IMR-90 (cell line): ENCODE measurements at regions not wholly inside any gene's neighbourhood (a gene's known extent, or its start where the extent isn't known, plus 50 kb on each side); places are given as distances from the start of the nearest gene placed in this dataset.

Source experiments
- ATAC-seq: fragments of 200-7000 bp; cut with Tn5 transposase; 2 replicates; pipeline ENCODE4 v1.9.1; 2020; ENCODE audit warnings: low read depth, mild to moderate bottlenecking, moderate library complexity
- BruUV-seq: library from RNA; stranded (reverse); fragments of 400-500 nt; replicated peaks from 2 replicates; lab custom pipeline; 2021; lab: Mats Ljungman, UMichigan
- CTCF ChIA-PET: fragments of 300-600 bp; formaldehyde crosslinking; extraction: SDS; loops from one replicate; lab custom pipeline; 2021; ENCODE audit warnings: antibody characterized with exemption; lab: Yijun Ruan, JAX
- POLR2A ChIA-PET: fragments of 300-600 bp; sonication (Branson Sonifier 250); formaldehyde crosslinking; loops from one replicate; lab custom pipeline; 2022; ENCODE audit warnings: antibody characterized with exemption; ENCODE audit not compliant: unreplicated experiment; lab: Charles Lee
- DNase-seq: peaks from one replicate; pipeline ENCODE4 v3.0.0; 2013
- H2AFZ ChIP-seq: replicated peaks from 2 replicates; pipeline ENCODE3; 2013; ENCODE audit warnings: low read length, mild to moderate bottlenecking; ENCODE audit not compliant: poor library complexity
- H2AK5ac ChIP-seq: 2 replicates; pipeline ENCODE4 v1.6.1; 2013; ENCODE audit warnings: low read depth, low read length, inconsistent platforms
- H2AK9ac ChIP-seq: replicated peaks from 2 replicates; pipeline ENCODE3; 2013; ENCODE audit warnings: mild to moderate bottlenecking, low read depth, low read length, moderate library complexity; ENCODE audit not compliant: poor library complexity
- H2BK120ac ChIP-seq: 2 replicates; pipeline ENCODE4 v1.6.1; 2013; ENCODE audit warnings: low read depth, low read length, inconsistent platforms
- H2BK15ac ChIP-seq: 3 replicates; pipeline ENCODE4 v1.6.1; 2013; ENCODE audit warnings: low read depth, low read length, inconsistent platforms
- H2BK20ac ChIP-seq: 2 replicates; pipeline ENCODE4 v1.6.1; 2013; ENCODE audit warnings: low read depth, mild to moderate bottlenecking, inconsistent platforms, low read length, moderate library complexity
- H2BK5ac ChIP-seq: 2 replicates; pipeline ENCODE4 v1.6.1; 2013; ENCODE audit warnings: mild to moderate bottlenecking, low read depth, low read length, inconsistent platforms; ENCODE audit not compliant: poor library complexity, severe bottlenecking
- H3K14ac ChIP-seq: replicated peaks from 2 replicates; pipeline ENCODE4 v1.6.1; 2013; ENCODE audit warnings: low read depth, low read length, inconsistent platforms
- H3K18ac ChIP-seq: 2 replicates; pipeline ENCODE4 v1.6.1; 2013; ENCODE audit warnings: low read depth, low read length, control low read depth
- H3K23ac ChIP-seq: 2 replicates; pipeline ENCODE4 v1.6.1; 2013; ENCODE audit warnings: low read depth, low read length, inconsistent platforms
- H3K27ac ChIP-seq: 2 replicates; pipeline ENCODE4 v1.5.1; 2013; ENCODE audit warnings: mild to moderate bottlenecking, control low read depth, low read length; ENCODE audit not compliant: insufficient read depth
- H3K27me3 ChIP-seq: 2 replicates; pipeline ENCODE4 v1.6.1; 2013; ENCODE audit warnings: low read length; ENCODE audit not compliant: control insufficient read depth, insufficient read depth
- H3K36me3 ChIP-seq: 2 replicates; pipeline ENCODE4 v1.6.1; 2013; ENCODE audit warnings: low read length, mixed read lengths; ENCODE audit not compliant: control insufficient read depth, insufficient read depth
- H3K4ac ChIP-seq: 2 replicates; pipeline ENCODE4 v1.6.1; 2013; ENCODE audit warnings: low read depth, low read length, inconsistent platforms
- H3K4me1 ChIP-seq: 2 replicates; pipeline ENCODE4 v1.6.1; 2013; ENCODE audit warnings: low read length, mixed read lengths; ENCODE audit not compliant: control insufficient read depth, insufficient read depth
- H3K4me2 ChIP-seq: 2 replicates; pipeline ENCODE4 v1.6.1; 2013; ENCODE audit warnings: low read depth, mild to moderate bottlenecking, control low read depth, low read length, moderate library complexity
- H3K4me3 ChIP-seq: 2 replicates; pipeline ENCODE4 v1.5.1; 2013; ENCODE audit warnings: low read depth, mild to moderate bottlenecking, control low read depth, low read length, moderate library complexity; ENCODE audit not compliant: insufficient read depth
- H3K56ac ChIP-seq: 2 replicates; pipeline ENCODE4 v1.6.1; 2013; ENCODE audit warnings: low read length, inconsistent platforms; ENCODE audit not compliant: insufficient read depth; ENCODE audit errors: extremely low read depth
- H3K79me1 ChIP-seq, 2 experiments: 2 replicates each; pipeline ENCODE4 v1.6.1; 2013; ENCODE audit warnings: low read length in 2 of 2, inconsistent platforms in 1 of 2, low read depth in 1 of 2
- H3K9ac ChIP-seq: 2 replicates; pipeline ENCODE4 v1.6.1; 2013; ENCODE audit warnings: low read depth, low read length, control low read depth
- H3K9me1 ChIP-seq: 2 replicates; pipeline ENCODE4 v1.6.1; 2013; ENCODE audit warnings: low read length, inconsistent platforms; ENCODE audit not compliant: insufficient read depth
- H3K9me3 ChIP-seq: 2 replicates; pipeline ENCODE4 v1.6.1; 2013; ENCODE audit warnings: low read length; ENCODE audit not compliant: control insufficient read depth, insufficient read depth
- H4K20me1 ChIP-seq: 2 replicates; pipeline ENCODE4 v1.6.1; 2013; ENCODE audit warnings: low read length, inconsistent platforms; ENCODE audit not compliant: insufficient read depth
- H4K5ac ChIP-seq: 2 replicates; pipeline ENCODE4 v1.6.1; 2013; ENCODE audit warnings: mild to moderate bottlenecking, low read depth, low read length, control low read depth
- H4K8ac ChIP-seq, 2 experiments: 2 replicates each; pipeline ENCODE4 v1.6.1; 2013; ENCODE audit warnings: low read depth in 2 of 2, low read length in 2 of 2, control low read depth in 1 of 2, inconsistent platforms in 1 of 2
- H4K91ac ChIP-seq: 2 replicates; pipeline ENCODE4 v1.6.1; 2013; ENCODE audit warnings: low read depth, low read length, inconsistent platforms; ENCODE audit not compliant: insufficient read depth
- MAZ ChIP-seq: IDR thresholded peaks from 2 replicates; pipeline ENCODE4 v1.6.1; 2012; ENCODE audit warnings: low read depth, mild to moderate bottlenecking, low read length, improper control_type of control experiment, moderate library complexity, borderline replicate concordance
- MXI1 ChIP-seq: IDR thresholded peaks from 2 replicates; pipeline ENCODE4 v1.6.1; 2012; ENCODE audit warnings: low read depth, mild to moderate bottlenecking, low read length, moderate library complexity, borderline replicate concordance
- RAD21 ChIP-seq: IDR thresholded peaks from 2 replicates; pipeline ENCODE4 v1.6.1; 2012; ENCODE audit warnings: low read length, improper control_type of control experiment
- RCOR1 ChIP-seq: IDR thresholded peaks from 2 replicates; pipeline ENCODE4 v1.6.1; 2012; ENCODE audit warnings: mild to moderate bottlenecking, low read length, improper control_type of control experiment; ENCODE audit not compliant: insufficient replicate concordance
- USF2 ChIP-seq: fragments of 150-350 bp; IDR thresholded peaks from 2 replicates; pipeline ENCODE4 v1.6.1; 2017; ENCODE audit warnings: mild to moderate bottlenecking, antibody characterized with exemption, low read length, low read depth
- dilution Hi-C: fragments of 300-500 bp; cut with HindIII; formaldehyde crosslinking; loops from one replicate; pipeline ENCODE4 v1.14.3; 2018; ENCODE audit warnings: low sequenced_read_pairs; ENCODE audit not compliant: unreplicated experiment
- in situ Hi-C: fragments of 300-500 bp; cut with MboI; formaldehyde crosslinking; loops from 3 replicates; pipeline ENCODE4 v1.14.3; 2019; ENCODE audit warnings: low sequenced_read_pairs, inconsistent platforms, mixed read lengths
- intact Hi-C: fragments of 100-400 bp; cut with micrococcal nuclease; formaldehyde crosslinking; loops from 2 replicates; pipeline ENCODE4 v1.10.0; 2022
- TF ChIP-seq, protein P1 (sequence below): fragments of 150-350 bp; IDR thresholded peaks from 2 replicates; pipeline ENCODE4 v1.6.1; 2016; ENCODE audit warnings: low read depth, mild to moderate bottlenecking, low read length, moderate library complexity, borderline replicate concordance

GRCh38 chr13:58160980-58161379 is 529.4 kb downstream of the PCDH17 start:
- intact Hi-C loops, result no loop called here
- no peak overlapping the region for H2BK5ac ChIP-seq
- no peak overlapping the region for H3K18ac ChIP-seq
- no peak overlapping the region for H3K27ac ChIP-seq
- no peak overlapping the region for H2AK9ac ChIP-seq
- no peak overlapping the region for H2AK5ac ChIP-seq
- no peak overlapping the region for H3K4me3 ChIP-seq
- H4K8ac ChIP-seq, result no peak overlapping the region
- H2BK20ac ChIP-seq, result no peak overlapping the region
- H3K23ac ChIP-seq, result no peak overlapping the region
- DNase-seq, result no peak
- no peak overlapping the region for H4K5ac ChIP-seq
- H3K9me3 ChIP-seq, result no peaks in the 10 kb centered on the region
- dilution Hi-C loops, result no loop called here
- H3K14ac ChIP-seq, result no peak overlapping the region
- no peaks in the 10 kb centered on the region for H3K27me3 ChIP-seq
- in situ Hi-C loops, result no loop called here
- ChIA-PET POLR2A (no interaction called here), CTCF (interaction anchor here (0.6 kb wide), 1 partner anchor 30 kb away, joined by 3 read pairs; no protein-coding TSS in a partner anchor)
- H3K4ac ChIP-seq, result no peak overlapping the region
- H4K20me1 ChIP-seq, result no peaks in the 10 kb centered on the region
- ATAC-seq, result no peak
- H3K36me3 ChIP-seq, result no peaks in the 10 kb centered on the region
- H3K56ac ChIP-seq, result no peak overlapping the region
- TF ChIP-seq MXI1, result no peak
- TF ChIP-seq MAZ, result no peak
- TF ChIP-seq, protein P1, sequence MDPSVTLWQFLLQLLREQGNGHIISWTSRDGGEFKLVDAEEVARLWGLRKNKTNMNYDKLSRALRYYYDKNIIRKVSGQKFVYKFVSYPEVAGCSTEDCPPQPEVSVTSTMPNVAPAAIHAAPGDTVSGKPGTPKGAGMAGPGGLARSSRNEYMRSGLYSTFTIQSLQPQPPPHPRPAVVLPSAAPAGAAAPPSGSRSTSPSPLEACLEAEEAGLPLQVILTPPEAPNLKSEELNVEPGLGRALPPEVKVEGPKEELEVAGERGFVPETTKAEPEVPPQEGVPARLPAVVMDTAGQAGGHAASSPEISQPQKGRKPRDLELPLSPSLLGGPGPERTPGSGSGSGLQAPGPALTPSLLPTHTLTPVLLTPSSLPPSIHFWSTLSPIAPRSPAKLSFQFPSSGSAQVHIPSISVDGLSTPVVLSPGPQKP, result no peak
- TF ChIP-seq RAD21, result no peak
- no peak for TF ChIP-seq RCOR1
- no peak for TF ChIP-seq USF2
- no TSS peak for BruUV-seq
- no peak overlapping the region for H2BK120ac ChIP-seq
- H2AFZ ChIP-seq, result no peak overlapping the region
- no peaks in the 10 kb centered on the region for H3K9me1 ChIP-seq
- no peak overlapping the region for H4K91ac ChIP-seq
- no peak overlapping the region for H3K9ac ChIP-seq
- no peak overlapping the region for H2BK15ac ChIP-seq
- no peak overlapping the region for H3K4me2 ChIP-seq
- H3K79me1 ChIP-seq, result no peaks in the 10 kb centered on the region
- H3K4me1 ChIP-seq, result no peaks in the 10 kb centered on the region
